ENCODE measurements at regions not wholly inside any gene's neighbourhood (a gene's known extent, or its start where the extent isn't known, plus 50 kb on each side); places are given as distances from the start of the nearest gene placed in this dataset.

Small RNAs in the stretch of these regions (microRNA-seq; reads per million reads assigned to microRNA genes)
- 6.0 reads per million, percentile 34 among the genes with 10 or more reads in this experiment for gene MIR3679

Small RNAs in the stretch of these regions (small RNA-seq; reads per million reads assigned to genes)
- gene MIR3679: 0.82 reads per million, percentile 25 among the genes with 10 or more reads in this experiment

All from GM12878 (cell line).